Breast epithelium (tissue), 4 donors: ENCODE measurements at regions not wholly inside any gene's neighbourhood (a gene's known extent, or its start where the extent isn't known, plus 50 kb on each side); places are given as distances from the start of the nearest gene placed in this dataset.

Source experiments
- DNase-seq, 2 donors: peaks; one replicate each; pipeline ENCODE4 v3.0.0-alpha.2; 2019; ENCODE audit warnings: low spot score in 2 of 2
- H3K27ac ChIP-seq, 2 donors: fragments of 200-600 bp; sonication (generic) in 1 of 2; one replicate each; pipeline ENCODE4 v1.5.1; 2016 to 2019; ENCODE audit warnings: mild to moderate bottlenecking in 1 of 2
- H3K27me3 ChIP-seq, 2 donors: fragments of 200-600 bp; sonication (generic) in 1 of 2; one replicate each; pipeline versions ENCODE4 v1.5.1 to v1.6.0; 2017 to 2019; ENCODE audit warnings: control low read depth in 1 of 2, mild to moderate bottlenecking in 1 of 2
- H3K36me3 ChIP-seq: fragments of 200-600 bp; one replicate; pipeline ENCODE4 v1.5.1; 2019
- H3K4me1 ChIP-seq, 2 donors: fragments of 200-600 bp; sonication (generic); one replicate each; pipeline ENCODE4 v1.5.1; 2016 to 2019; ENCODE audit warnings: control low read depth in 1 of 2
- H3K4me3 ChIP-seq, 3 donors: fragments of 200-600 bp; sonication (generic); 1 replicate in 2 of 3; 2 replicates in 1 of 3; pipeline ENCODE4 v1.5.1; 2016 to 2019; ENCODE audit warnings: mild to moderate bottlenecking in 3 of 3, moderate library complexity in 2 of 3
- H3K9me3 ChIP-seq, 2 donors: fragments of 200-600 bp; sonication (generic) in 1 of 2; one replicate each; pipeline ENCODE4 v1.5.1; 2016 to 2019; ENCODE audit warnings: control low read depth in 1 of 2
- CTCF ChIP-seq, 3 donors: fragments of 450-650 bp; IDR thresholded peaks; one replicate each; pipeline ENCODE4 v1.5.1; 2016 to 2017; ENCODE audit warnings: antibody characterized with exemption in 3 of 3, mild to moderate bottlenecking in 3 of 3, moderate library complexity in 3 of 3
- POLR2A ChIP-seq: fragments of 450-650 bp; IDR thresholded peaks from one replicate; pipeline ENCODE4 v1.6.1; 2016; ENCODE audit warnings: antibody characterized with exemption, mild to moderate bottlenecking, moderate library complexity
- POLR2AphosphoS5 ChIP-seq, 3 donors: sonication (generic); formaldehyde crosslinking; IDR thresholded peaks; one replicate each; pipeline ENCODE4 v1.6.1; 2017; ENCODE audit warnings: antibody characterized with exemption in 3 of 3
- intact Hi-C: fragments of 100-400 bp; cut with DNase I; formaldehyde crosslinking; loops from one replicate; pipeline ENCODE4 v1.15.1; 2023; ENCODE audit warnings: low total_unique reads

DNA sequence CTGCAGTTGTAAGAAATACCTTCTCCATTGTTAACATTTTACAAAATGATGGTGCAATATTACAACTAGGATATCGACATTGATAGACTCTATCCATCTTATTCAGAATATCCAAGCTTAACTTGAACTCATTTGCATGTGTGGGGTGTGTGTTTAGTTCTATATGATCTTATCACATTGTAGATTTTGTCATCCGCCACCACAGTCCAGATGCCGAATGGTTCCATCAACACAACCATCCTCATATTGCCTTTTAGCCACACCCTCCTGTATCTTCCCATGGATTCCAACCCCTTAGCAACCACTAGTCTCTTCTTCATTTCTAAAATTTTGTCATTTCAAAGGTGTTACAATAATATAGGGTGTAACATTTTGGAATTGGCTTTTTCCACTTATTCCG is 452.9 kb upstream of the AKR1E2 start:
- DNase-seq = no peak
- no peak for TF ChIP-seq POLR2A
- TF ChIP-seq POLR2AphosphoS5 (IDR thresholded peaks at IDR 0.05) = no peak
- no peak for TF ChIP-seq CTCF (IDR thresholded peaks at IDR 0.05)
- H3K27me3 ChIP-seq = no peaks in the 10 kb centered on the region
- H3K4me1 ChIP-seq = no peaks in the 10 kb centered on the region
- peak overlapping the region in 1 of 2 donors; percentile 48 for H3K27ac ChIP-seq
- no peak overlapping the region for H3K4me3 ChIP-seq
- no peaks in the 10 kb centered on the region for H3K9me3 ChIP-seq
- no peaks in the 10 kb centered on the region for H3K36me3 ChIP-seq
- intact Hi-C loops = no loop called here

DNA sequence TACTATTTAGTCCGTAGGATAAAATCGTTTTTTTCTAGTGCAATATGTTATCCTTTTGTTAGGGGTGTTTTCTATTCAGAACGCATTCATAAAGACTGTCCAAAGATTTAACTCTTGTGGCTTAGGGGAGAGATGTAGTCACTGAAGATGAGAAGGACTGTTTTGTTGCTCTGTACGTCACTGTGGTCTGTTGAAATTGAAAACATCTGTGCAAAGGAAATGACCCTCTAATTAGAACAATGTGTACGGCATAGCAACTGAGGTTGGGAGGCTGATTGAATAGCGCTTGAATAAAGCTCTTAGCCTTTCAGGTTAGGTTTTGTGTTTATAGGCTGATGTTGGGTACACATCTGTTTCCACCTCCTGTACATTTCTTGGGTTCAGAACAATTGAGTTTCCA is 453.4 kb upstream of the AKR1E2 start:
- DNase-seq = no peak
- intact Hi-C loops = no loop called here
- H3K9me3 ChIP-seq = no peaks in the 10 kb centered on the region
- no peak overlapping the region for H3K4me3 ChIP-seq
- no peak for TF ChIP-seq CTCF (IDR thresholded peaks at IDR 0.05)
- no peak for TF ChIP-seq POLR2A
- peak in 2 of 3 donors; percentile 76 to 88 for TF ChIP-seq POLR2AphosphoS5 (IDR thresholded peaks at IDR 0.05)
- H3K4me1 ChIP-seq = no peaks in the 10 kb centered on the region
- H3K27ac ChIP-seq = peak overlapping the region; percentile 8 to 48
- H3K36me3 ChIP-seq = no peaks in the 10 kb centered on the region
- no peaks in the 10 kb centered on the region for H3K27me3 ChIP-seq

- intact Hi-C loops = no loop called here
- Histone ChIP-seq H3K36me3 (no peaks in the 10 kb centered on the region), H3K27me3 (no peaks in the 10 kb centered on the region), H3K27ac (peak overlapping the region in 1 of 2 donors; percentile 34), H3K4me1 (no peaks in the 10 kb centered on the region), H3K4me3 (no peak overlapping the region), H3K9me3 (no peaks in the 10 kb centered on the region)
- TF ChIP-seq POLR2AphosphoS5 (IDR thresholded peaks at IDR 0.05) = no peak
- TF ChIP-seq POLR2A = no peak
- TF ChIP-seq CTCF (IDR thresholded peaks at IDR 0.05) = no peak
- DNase-seq = no peak
Measured at GRCh38 chr10:4371691-4372295, 454.2 kb upstream of the AKR1E2 start.

- H3K36me3 ChIP-seq = no peaks in the 10 kb centered on the region
- no peak overlapping the region for H3K27ac ChIP-seq
- H3K9me3 ChIP-seq = no peaks in the 10 kb centered on the region
- no peak for DNase-seq
- TF ChIP-seq POLR2AphosphoS5 (IDR thresholded peaks at IDR 0.05) (no peak), CTCF (IDR thresholded peaks at IDR 0.05) (no peak), POLR2A (no peak)
- H3K4me1 ChIP-seq = no peaks in the 10 kb centered on the region
- H3K27me3 ChIP-seq = no peaks in the 10 kb centered on the region
- no peak overlapping the region for H3K4me3 ChIP-seq
- intact Hi-C loops = no loop called here
Measured at GRCh38 chr10:4370376-4370775, 455.6 kb upstream of the AKR1E2 start.

GRCh38 chr10:4361581-4361980 is 464.4 kb upstream of the AKR1E2 start:
- no peaks in the 10 kb centered on the region for H3K27me3 ChIP-seq
- no peak overlapping the region for H3K4me3 ChIP-seq
- DNase-seq = no peak
- H3K9me3 ChIP-seq = no peaks in the 10 kb centered on the region
- intact Hi-C loops = no loop called here
- H3K4me1 ChIP-seq = no peaks in the 10 kb centered on the region
- no peaks in the 10 kb centered on the region for H3K36me3 ChIP-seq
- TF ChIP-seq CTCF (IDR thresholded peaks at IDR 0.05) (no peak), POLR2A (no peak), POLR2AphosphoS5 (IDR thresholded peaks at IDR 0.05) (no peak)
- H3K27ac ChIP-seq = no peak overlapping the region
